ENCODE measurements at regions not wholly inside any gene's neighbourhood (a gene's known extent, or its start where the extent isn't known, plus 50 kb on each side); places are given as distances from the start of the nearest gene placed in this dataset.

GRCh38 chr4:100681289-100681688 is 163.5 kb upstream of the EMCN start:
- H3K4me3 ChIP-seq, result no peak overlapping the region
- H3K36me3 ChIP-seq (ENCODE audit: low read depth, missing control alignments), result no peaks in the 10 kb centered on the region
- TF ChIP-seq, protein P1, sequence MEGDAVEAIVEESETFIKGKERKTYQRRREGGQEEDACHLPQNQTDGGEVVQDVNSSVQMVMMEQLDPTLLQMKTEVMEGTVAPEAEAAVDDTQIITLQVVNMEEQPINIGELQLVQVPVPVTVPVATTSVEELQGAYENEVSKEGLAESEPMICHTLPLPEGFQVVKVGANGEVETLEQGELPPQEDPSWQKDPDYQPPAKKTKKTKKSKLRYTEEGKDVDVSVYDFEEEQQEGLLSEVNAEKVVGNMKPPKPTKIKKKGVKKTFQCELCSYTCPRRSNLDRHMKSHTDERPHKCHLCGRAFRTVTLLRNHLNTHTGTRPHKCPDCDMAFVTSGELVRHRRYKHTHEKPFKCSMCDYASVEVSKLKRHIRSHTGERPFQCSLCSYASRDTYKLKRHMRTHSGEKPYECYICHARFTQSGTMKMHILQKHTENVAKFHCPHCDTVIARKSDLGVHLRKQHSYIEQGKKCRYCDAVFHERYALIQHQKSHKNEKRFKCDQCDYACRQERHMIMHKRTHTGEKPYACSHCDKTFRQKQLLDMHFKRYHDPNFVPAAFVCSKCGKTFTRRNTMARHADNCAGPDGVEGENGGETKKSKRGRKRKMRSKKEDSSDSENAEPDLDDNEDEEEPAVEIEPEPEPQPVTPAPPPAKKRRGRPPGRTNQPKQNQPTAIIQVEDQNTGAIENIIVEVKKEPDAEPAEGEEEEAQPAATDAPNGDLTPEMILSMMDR (IDR thresholded peaks at IDR 0.05), result no peak
- TF ChIP-seq POLR2A (IDR thresholded peaks at IDR 0.05), result no peak
- H3K9me3 ChIP-seq, result no peaks in the 10 kb centered on the region
- H3K27me3 ChIP-seq, result no peaks in the 10 kb centered on the region
- H3K27ac ChIP-seq, result no peak overlapping the region
- intact Hi-C loops (cut with DNase I; ENCODE audit: low total_unique reads), result no loop called here
- H3K4me1 ChIP-seq, result no peaks in the 10 kb centered on the region
- 75 to 85% methylated on average over 3 of the region's 3 CpGs for WGBS, 2 donors
- DNase-seq, result no peak

GRCh38 chr4:100679926-100680325 is 162.1 kb upstream of the EMCN start:
- WGBS, 2 donors, result 39% methylated on average over 1 of the region's 1 CpG
- Histone ChIP-seq H3K27me3 (no peaks in the 10 kb centered on the region), H3K27ac (no peak overlapping the region), H3K9me3 (no peaks in the 10 kb centered on the region), H3K36me3 (ENCODE audit: low read depth, missing control alignments) (no peaks in the 10 kb centered on the region), H3K4me3 (no peak overlapping the region), H3K4me1 (no peaks in the 10 kb centered on the region)
- no peak for DNase-seq
- intact Hi-C loops (cut with DNase I; ENCODE audit: low total_unique reads), result no loop called here
- TF ChIP-seq, protein P1 (IDR thresholded peaks at IDR 0.05), result no peak
- no peak for TF ChIP-seq POLR2A (IDR thresholded peaks at IDR 0.05)

- Histone ChIP-seq H3K9me3 (no peaks in the 10 kb centered on the region), H3K27me3 (no peaks in the 10 kb centered on the region), H3K27ac (no peak overlapping the region), H3K36me3 (ENCODE audit: low read depth, missing control alignments) (no peaks in the 10 kb centered on the region), H3K4me3 (no peak overlapping the region), H3K4me1 (no peaks in the 10 kb centered on the region)
- TF ChIP-seq POLR2A (IDR thresholded peaks at IDR 0.05), result no peak
- TF ChIP-seq, protein P1 (IDR thresholded peaks at IDR 0.05), result no peak
- WGBS, 2 donors, result 86 to 88% methylated on average over 3 of the region's 3 CpGs
- DNase-seq, result no peak
- intact Hi-C loops (cut with DNase I; ENCODE audit: low total_unique reads), result no loop called here
Measured at GRCh38 chr4:100674976-100675375, 157.2 kb upstream of the EMCN start.

DNA sequence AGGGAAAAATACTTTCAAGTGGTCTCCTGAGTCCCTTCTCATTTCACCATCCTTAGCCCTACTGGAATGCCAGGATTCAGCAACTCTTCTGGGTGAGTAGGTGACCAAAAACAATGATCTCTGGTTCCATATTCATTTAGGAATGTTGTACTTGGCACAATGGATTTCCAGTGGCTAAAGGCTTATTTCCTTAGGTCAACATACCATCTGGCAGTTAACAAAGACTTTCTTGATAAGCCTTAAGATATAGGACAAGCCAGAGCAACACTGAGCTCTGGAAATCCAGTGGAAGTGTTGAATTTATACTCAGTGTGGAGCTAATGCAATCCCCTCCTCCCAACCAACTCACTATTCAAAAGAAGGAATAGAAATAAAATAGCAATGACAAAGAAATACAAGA is 139.4 kb upstream of the EMCN start:
- Histone ChIP-seq H3K4me3 (no peak overlapping the region), H3K36me3 (ENCODE audit: low read depth, missing control alignments) (no peaks in the 10 kb centered on the region), H3K9me3 (no peaks in the 10 kb centered on the region), H3K4me1 (no peaks in the 10 kb centered on the region), H3K27ac (no peak overlapping the region), H3K27me3 (no peaks in the 10 kb centered on the region)
- no peak for DNase-seq
- no peak for TF ChIP-seq POLR2A (IDR thresholded peaks at IDR 0.05)
- TF ChIP-seq, protein P1 (IDR thresholded peaks at IDR 0.05), result no peak
- intact Hi-C loops (cut with DNase I; ENCODE audit: low total_unique reads), result no loop called here

GRCh38 chr4:100651499-100652175 is 133.8 kb upstream of the EMCN start:
- intact Hi-C loops (cut with DNase I; ENCODE audit: low total_unique reads), result no loop called here
- Histone ChIP-seq H3K36me3 (ENCODE audit: low read depth, missing control alignments) (no peaks in the 10 kb centered on the region), H3K9me3 (no peaks in the 10 kb centered on the region), H3K4me1 (no peaks in the 10 kb centered on the region), H3K27ac (no peak overlapping the region), H3K27me3 (no peaks in the 10 kb centered on the region), H3K4me3 (no peak overlapping the region)
- 83 to 87% methylated on average over 3 of the region's 3 CpGs for WGBS, 2 donors
- no peak for TF ChIP-seq POLR2A (IDR thresholded peaks at IDR 0.05)
- TF ChIP-seq, protein P1 (IDR thresholded peaks at IDR 0.05), result no peak
- no peak for DNase-seq
